GM12878 (cell line): ENCODE measurements at regions not wholly inside any gene's neighbourhood (a gene's known extent, or its start where the extent isn't known, plus 50 kb on each side); places are given as distances from the start of the nearest gene placed in this dataset.

Source experiments
- ATAC-seq: fragments of 200-7000 bp; cut with Tn5 transposase; 3 replicates; pipeline ENCODE4 v1.9.1; 2020; ENCODE audit warnings: mild to moderate bottlenecking, moderate library complexity
- BruUV-seq: library from RNA; stranded (reverse); fragments of 400-500 nt; replicated peaks from 2 replicates; lab custom pipeline; 2021; lab: Mats Ljungman, UMichigan
- CTCF ChIA-PET: fragments of 300-600 bp; sonication (Branson Sonifier 250); formaldehyde crosslinking; extraction: SDS; loops from one replicate; lab custom pipeline; 2021; ENCODE audit warnings: inconsistent platforms; lab: Yijun Ruan, JAX
- POLR2A ChIA-PET: fragments of 350-600 bp; formaldehyde crosslinking; extraction: SDS; loops from one replicate; lab custom pipeline; 2021; ENCODE audit warnings: inconsistent platforms; lab: Charles Lee
- RAD21 ChIA-PET: fragments of 300-600 bp; sonication (Branson Sonifier 250); formaldehyde crosslinking; loops from one replicate; lab custom pipeline; 2023; ENCODE audit warnings: antibody characterized with exemption; ENCODE audit not compliant: unreplicated experiment; lab: Charles Lee
- SMC1A ChIA-PET: fragments of 300-600 bp; sonication (Branson Sonifier 250); formaldehyde crosslinking; loops from one replicate; lab custom pipeline; 2023; ENCODE audit not compliant: unreplicated experiment, uncharacterized antibody; lab: Charles Lee
- DNase-seq: peaks from one replicate; pipeline ENCODE4 v3.0.0-alpha.2; 2011; ENCODE audit warnings: low read depth, low spot score
- FAIRE-seq: peaks from 3 replicates; lab custom pipeline; 2011; peaks lifted over from hg19 to GRCh38; lab: Jason Lieb, UNC
- H2AFZ ChIP-seq: 2 replicates; pipeline ENCODE4 v1.6.0; 2011; ENCODE audit warnings: low read depth, low read length, control low read depth; ENCODE audit not compliant: control insufficient read depth
- H3K27ac ChIP-seq: 2 replicates; pipeline ENCODE4 v1.5.1; 2011; ENCODE audit warnings: control low read depth; ENCODE audit not compliant: control insufficient read depth, insufficient read depth
- H3K27me3 ChIP-seq, 2 experiments: replicated peaks in 1 of 2; 2 replicates each; pipeline versions ENCODE4 v1.6.0 to v1.6.1; 2011; ENCODE audit warnings: low read length in 1 of 2; ENCODE audit not compliant: control insufficient read depth in 2 of 2, insufficient read depth in 2 of 2
- H3K36me3 ChIP-seq, 2 experiments: 2 replicates each; pipeline ENCODE4 v1.5.1; 2011; ENCODE audit warnings: low read length in 1 of 2; ENCODE audit not compliant: control insufficient read depth in 2 of 2, insufficient read depth in 2 of 2
- H3K4me1 ChIP-seq: 2 replicates; pipeline ENCODE4 v1.6.1; 2011; ENCODE audit warnings: mild to moderate bottlenecking, low read length, moderate library complexity, mixed read lengths; ENCODE audit not compliant: control insufficient read depth, insufficient read depth
- H3K4me2 ChIP-seq: 2 replicates; pipeline ENCODE4 v1.6.0; 2011; ENCODE audit warnings: control low read depth; ENCODE audit not compliant: control insufficient read depth, insufficient read depth
- H3K4me3 ChIP-seq: fragments of 200-600 bp; sonication (generic); 2 replicates; pipeline ENCODE4 v1.5.1; 2016
- H3K79me2 ChIP-seq: 2 replicates; pipeline ENCODE4 v1.6.0; 2011; ENCODE audit warnings: low read length; ENCODE audit not compliant: control insufficient read depth, insufficient read depth
- H3K9ac ChIP-seq: 2 replicates; pipeline ENCODE4 v1.8.0; 2011; ENCODE audit warnings: low read length, control low read depth, mixed read lengths; ENCODE audit not compliant: control insufficient read depth, insufficient read depth
- H3K9me3 ChIP-seq: replicated peaks from 3 replicates; pipeline ENCODE4 v1.5.1; 2011; ENCODE audit warnings: mild to moderate bottlenecking, low read length; ENCODE audit not compliant: control insufficient read depth, insufficient read depth
- H4K20me1 ChIP-seq: 2 replicates; pipeline ENCODE4 v1.6.0; 2011; ENCODE audit not compliant: control insufficient read depth, insufficient read depth
- CBX5 ChIP-seq: sonication (generic); IDR thresholded peaks from 2 replicates; pipeline ENCODE4 v1.6.1; 2016; ENCODE audit warnings: low read depth, moderate library complexity, mild to moderate bottlenecking, inconsistent platforms
- E2F4 ChIP-seq: IDR thresholded peaks from 2 replicates; pipeline ENCODE4 v1.6.1; 2012; ENCODE audit warnings: low read depth, low read length, improper control_type of control experiment
- EP300 ChIP-seq, 2 experiments: fragments of 150-350 bp in 1 of 2; IDR thresholded peaks; 2 replicates each; pipeline ENCODE4 v1.6.1; 2011 to 2012; ENCODE audit warnings: low read depth in 2 of 2, low read length in 2 of 2, borderline replicate concordance in 1 of 2, improper control_type of control experiment in 1 of 2, inconsistent platforms in 1 of 2; ENCODE audit not compliant: control insufficient read depth in 1 of 2
- JUND ChIP-seq: IDR thresholded peaks from 2 replicates; pipeline ENCODE4 v1.6.1; 2012; ENCODE audit warnings: low read depth, mild to moderate bottlenecking, low read length, improper control_type of control experiment, moderate library complexity
- MEF2A ChIP-seq: IDR thresholded peaks from 2 replicates; pipeline ENCODE4 v1.6.1; 2011; ENCODE audit warnings: low read depth, mild to moderate bottlenecking, low read length, moderate library complexity; ENCODE audit not compliant: insufficient read depth
- MTA2 ChIP-seq: fragments of 450-650 bp; IDR thresholded peaks from 2 replicates; pipeline ENCODE4 v1.6.1; 2016; ENCODE audit warnings: low read depth, mild to moderate bottlenecking, moderate library complexity
- NFYA ChIP-seq: IDR thresholded peaks from 2 replicates; pipeline ENCODE4 v1.6.1; 2011; ENCODE audit warnings: low read depth, mild to moderate bottlenecking, low read length, improper control_type of control experiment, borderline replicate concordance
- NR2F1 ChIP-seq: fragments of 450-650 bp; conservative IDR thresholded peaks from 2 replicates; pipeline ENCODE4 v1.6.1; 2017; ENCODE audit warnings: mild to moderate bottlenecking
- PAX8 ChIP-seq: fragments of 450-650 bp; IDR thresholded peaks from 2 replicates; pipeline ENCODE4 v1.6.1; 2017; ENCODE audit warnings: mild to moderate bottlenecking, moderate library complexity
- RAD21 ChIP-seq: IDR thresholded peaks from 2 replicates; pipeline ENCODE4 v1.6.1; 2011; ENCODE audit warnings: mild to moderate bottlenecking, low read depth, low read length, moderate library complexity; ENCODE audit not compliant: insufficient read depth
- RBBP5 ChIP-seq: fragments of 200-600 bp; sonication (generic); conservative IDR thresholded peaks from 2 replicates; pipeline ENCODE4 v1.6.1; 2016
- RCOR1 ChIP-seq: conservative IDR thresholded peaks from 2 replicates; pipeline ENCODE4 v1.6.1; 2012; ENCODE audit warnings: low read depth, low read length, improper control_type of control experiment
- SIN3A ChIP-seq: IDR thresholded peaks from 2 replicates; pipeline ENCODE4 v1.6.1; 2012; ENCODE audit warnings: low read depth, low read length, improper control_type of control experiment
- SMC3 ChIP-seq: IDR thresholded peaks from 2 replicates; pipeline ENCODE4 v1.6.1; 2011; ENCODE audit warnings: low read length, improper control_type of control experiment, borderline replicate concordance
- SRF ChIP-seq, 2 experiments: IDR thresholded peaks; 2 replicates each; pipeline ENCODE4 v1.6.1; 2011; ENCODE audit warnings: low read depth in 2 of 2, low read length in 2 of 2, mild to moderate bottlenecking in 1 of 2, moderate library complexity in 1 of 2
- TCF12 ChIP-seq: IDR thresholded peaks from 2 replicates; pipeline ENCODE4 v1.6.1; 2011; ENCODE audit warnings: low read depth, mild to moderate bottlenecking, low read length
- TCF3 ChIP-seq: IDR thresholded peaks from 2 replicates; pipeline ENCODE4 v1.6.1; 2012; ENCODE audit warnings: low read depth, mild to moderate bottlenecking, low read length, borderline replicate concordance; ENCODE audit not compliant: insufficient read depth
- TCF7 ChIP-seq: IDR thresholded peaks from 2 replicates; pipeline ENCODE4 v1.6.1; 2014; ENCODE audit warnings: antibody characterized with exemption, borderline replicate concordance
- WGBS: methylation state at CpG from one replicate; pipeline ENCODE4 v1.1.6; 2016; ENCODE audit warnings: low lambda C conversion rate; ENCODE audit not compliant: insufficient replicate concordance, insufficient coverage; ENCODE audit errors: missing lambda C conversion rate; 5-methylcytosine and 5-hydroxymethylcytosine counted together
- in situ Hi-C: fragments of 300-500 bp; cut with MboI; formaldehyde crosslinking; loops from 9 replicates; pipeline ENCODE4 v1.14.3; 2018; ENCODE audit warnings: mixed read lengths
- intact Hi-C: fragments of 100-400 bp; cut with micrococcal nuclease; formaldehyde crosslinking; loops from one replicate; pipeline ENCODE4 v1.14.2; 2022; ENCODE audit not compliant: unreplicated experiment

DNA sequence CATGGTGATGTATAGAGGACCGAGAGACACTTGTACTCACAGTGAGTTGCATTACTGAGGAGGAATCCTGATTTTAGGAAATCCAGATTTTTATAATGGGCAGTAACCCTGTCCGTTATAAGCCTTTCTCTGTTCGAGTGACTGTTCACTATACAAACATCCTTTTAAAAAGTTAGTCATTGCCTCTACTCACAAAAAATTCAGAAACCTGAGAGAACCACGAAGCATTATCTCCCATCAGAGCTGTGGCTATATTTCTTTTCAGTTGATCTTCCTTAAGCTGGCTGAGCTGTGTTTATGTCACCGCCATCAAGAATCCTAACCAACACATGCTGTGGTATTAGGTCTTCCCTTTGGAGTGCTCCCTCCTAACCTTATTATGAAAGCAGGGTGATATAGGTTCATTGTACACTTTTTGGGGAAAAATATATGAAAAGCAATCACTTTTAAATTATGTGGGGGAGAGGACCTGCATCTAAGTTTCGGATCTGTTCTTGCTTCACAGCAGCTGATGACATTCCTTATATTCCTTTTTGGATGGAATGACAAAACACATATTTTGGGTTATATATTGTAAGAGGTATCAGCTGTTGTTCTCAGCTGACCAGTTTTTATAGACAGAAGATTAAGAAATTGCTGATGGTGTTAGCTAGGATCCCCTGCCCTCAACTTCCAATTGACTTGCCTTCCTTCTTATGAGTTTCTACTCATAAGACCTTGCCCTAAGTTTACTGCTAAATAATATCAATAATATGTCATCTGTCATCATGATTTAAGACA, 465.9 kb upstream of the RASGRP1 start:
- H3K27me3 ChIP-seq, result no peaks in the 10 kb centered on the region
- POLR2A ChIA-PET, result no interaction called here
- SMC1A ChIA-PET, result no interaction called here
- H3K27ac ChIP-seq, result no peak overlapping the region
- FAIRE-seq, result no peak
- H2AFZ ChIP-seq, result no peak overlapping the region
- no peak for ATAC-seq
- in situ Hi-C loops, result no loop called here
- 10% methylated on average over 6 of the region's 6 CpGs for WGBS
- H4K20me1 ChIP-seq, result no peaks in the 10 kb centered on the region
- H3K9me3 ChIP-seq, result no peaks in the 10 kb centered on the region
- no peak overlapping the region for H3K9ac ChIP-seq
- RAD21 ChIA-PET, result no interaction called here
- H3K36me3 ChIP-seq, result no peaks in the 10 kb centered on the region
- TF ChIP-seq E2F4 (no peak), SIN3A (no peak), NR2F1 (no peak), TCF7 (no peak), NFYA (no peak), SMC3 (no peak), CBX5 (no peak), TCF3 (no peak), EP300 (IDR thresholded peaks at IDR 0.05; ENCODE audit: borderline replicate concordance in 1 of 2, control insufficient read depth in 1 of 2, low read depth in 2 of 2, low read length in 2 of 2) (no peak), TCF12 (no peak), SRF (IDR thresholded peaks at IDR 0.05; ENCODE audit: low read depth in 2 of 2, low read length in 2 of 2) (no peak), MTA2 (no peak), PAX8 (no peak), RAD21 (no peak), MEF2A (no peak), JUND (no peak), RBBP5 (no peak), RCOR1 (no peak)
- no peaks in the 10 kb centered on the region for H3K4me1 ChIP-seq
- BruUV-seq, result no TSS peak
- intact Hi-C loops, result no loop called here
- H3K4me2 ChIP-seq, result no peak overlapping the region
- CTCF ChIA-PET, result interaction anchor here (0.6 kb wide), 1 partner anchor 75 kb away, joined by 3 read pairs; no protein-coding TSS in a partner anchor
- DNase-seq, result no peak
- H3K79me2 ChIP-seq, result no peaks in the 10 kb centered on the region
- H3K4me3 ChIP-seq, result no peak overlapping the region
